ENCODE measurements at regions not wholly inside any gene's neighbourhood (a gene's known extent, or its start where the extent isn't known, plus 50 kb on each side); places are given as distances from the start of the nearest gene placed in this dataset.

- TF ChIP-seq EZH2 (IDR thresholded peaks at IDR 0.05; ENCODE audit: borderline replicate concordance, low read length): no peak
- H3K4me1 ChIP-seq (ENCODE audit: insufficient read depth, low read length, severe bottlenecking): peaks cover 5% of the 10 kb centered on the region
- H3K4me3 ChIP-seq (ENCODE audit: low read depth, low read length, poor library complexity, severe bottlenecking): no peak overlapping the region
Observed at GRCh38 chr7:112997831-112998230, 88.8 kb downstream of the GPR85 start.

GRCh38 chr7:112996331-112996871 lies 90.2 kb downstream of the GPR85 start:
- Histone ChIP-seq H3K36me3 (ENCODE audit: insufficient read depth, low read length) (no peaks in the 10 kb centered on the region), H3K27me3 (ENCODE audit: insufficient read depth, low read length) (no peaks in the 10 kb centered on the region), H3K9ac (ENCODE audit: low read length) (no peak overlapping the region), H3F3A (ENCODE audit: insufficient read depth, low read length) (no peaks in the 10 kb centered on the region), H3K4me3 (ENCODE audit: low read depth, low read length, poor library complexity, severe bottlenecking) (no peak overlapping the region), H3K4me1 (ENCODE audit: insufficient read depth, low read length, severe bottlenecking) (peaks cover 5% of the 10 kb centered on the region), H3K4me2 (ENCODE audit: low read length) (no peak overlapping the region), H3K27ac (ENCODE audit: low read depth, low read length, poor library complexity, severe bottlenecking) (no peak overlapping the region), H3K9me2 (ENCODE audit: low read depth, low read length) (no peaks in the 10 kb centered on the region), H3K9me3 (ENCODE audit: low read length) (peaks cover 8% of the 10 kb centered on the region; the same call in 1 of the 2 replicates), H3K79me2 (ENCODE audit: insufficient read depth, low read length) (no peaks in the 10 kb centered on the region), H2AFZ (ENCODE audit: low read length) (no peak overlapping the region), H4K20me1 (ENCODE audit: insufficient read depth, low read length) (no peaks in the 10 kb centered on the region)
- TF ChIP-seq EZH2 (IDR thresholded peaks at IDR 0.05; ENCODE audit: borderline replicate concordance, low read length) (no peak), CTCF (IDR thresholded peaks at IDR 0.05; ENCODE audit: low read length) (no peak)

More at GRCh38 chr7:112997831-112998230, 88.8 kb downstream of the GPR85 start:
- Histone ChIP-seq H3K79me2 (ENCODE audit: insufficient read depth, low read length) (no peaks in the 10 kb centered on the region), H3K36me3 (ENCODE audit: insufficient read depth, low read length) (no peaks in the 10 kb centered on the region), H3K9ac (ENCODE audit: low read length) (no peak overlapping the region), H3K4me2 (ENCODE audit: low read length) (no peak overlapping the region), H2AFZ (ENCODE audit: low read length) (no peak overlapping the region), H4K20me1 (ENCODE audit: insufficient read depth, low read length) (no peaks in the 10 kb centered on the region), H3K9me3 (ENCODE audit: low read length) (no peaks in the 10 kb centered on the region), H3K9me2 (ENCODE audit: low read depth, low read length) (no peaks in the 10 kb centered on the region), H3K27ac (ENCODE audit: low read depth, low read length, poor library complexity, severe bottlenecking) (no peak overlapping the region), H3F3A (ENCODE audit: insufficient read depth, low read length) (no peaks in the 10 kb centered on the region), H3K27me3 (ENCODE audit: insufficient read depth, low read length) (no peaks in the 10 kb centered on the region)

- Histone ChIP-seq H2AFZ (ENCODE audit: low read length) (no peak overlapping the region), H3F3A (ENCODE audit: insufficient read depth, low read length) (no peaks in the 10 kb centered on the region), H3K79me2 (ENCODE audit: insufficient read depth, low read length) (no peaks in the 10 kb centered on the region), H3K27ac (ENCODE audit: low read depth, low read length, poor library complexity, severe bottlenecking) (no peak overlapping the region), H3K4me2 (ENCODE audit: low read length) (no peak overlapping the region), H3K9ac (ENCODE audit: low read length) (no peak overlapping the region), H3K4me1 (ENCODE audit: insufficient read depth, low read length, severe bottlenecking) (no peaks in the 10 kb centered on the region), H4K20me1 (ENCODE audit: insufficient read depth, low read length) (no peaks in the 10 kb centered on the region), H3K9me2 (ENCODE audit: low read depth, low read length) (no peaks in the 10 kb centered on the region), H3K4me3 (ENCODE audit: low read depth, low read length, poor library complexity, severe bottlenecking) (no peak overlapping the region), H3K36me3 (ENCODE audit: insufficient read depth, low read length) (no peaks in the 10 kb centered on the region), H3K9me3 (ENCODE audit: low read length) (peaks cover 8% of the 10 kb centered on the region; the same call in 1 of the 2 replicates), H3K27me3 (ENCODE audit: insufficient read depth, low read length) (no peaks in the 10 kb centered on the region)
- no peak for TF ChIP-seq EZH2 (IDR thresholded peaks at IDR 0.05; ENCODE audit: borderline replicate concordance, low read length)
- TF ChIP-seq CTCF (IDR thresholded peaks at IDR 0.05; ENCODE audit: low read length): no peak
Observed at GRCh38 chr7:112995059-112995824, 91.4 kb downstream of the GPR85 start.

Data from OCI-LY1 (cell line).